H7 (cell line): ENCODE measurements at regions not wholly inside any gene's neighbourhood (a gene's known extent, or its start where the extent isn't known, plus 50 kb on each side); places are given as distances from the start of the nearest gene placed in this dataset.

Experiments
- DNase-seq: peaks from one replicate; pipeline ENCODE4 v3.0.0; 2012
- H3K27me3 ChIP-seq: 2 replicates; pipeline ENCODE4 v1.6.0; 2011; ENCODE audit warnings: mild to moderate bottlenecking, low read length; ENCODE audit not compliant: control insufficient read depth, insufficient read depth
- H3K36me3 ChIP-seq: replicated peaks from 2 replicates; pipeline ENCODE4 v1.5.1; 2011; ENCODE audit warnings: low read length; ENCODE audit not compliant: control insufficient read depth, insufficient read depth
- H3K4me3 ChIP-seq: 2 replicates; pipeline ENCODE4 v1.5.1; 2011; ENCODE audit warnings: low read depth, mild to moderate bottlenecking, control low read depth, low read length, moderate library complexity; ENCODE audit not compliant: insufficient read depth

DNA sequence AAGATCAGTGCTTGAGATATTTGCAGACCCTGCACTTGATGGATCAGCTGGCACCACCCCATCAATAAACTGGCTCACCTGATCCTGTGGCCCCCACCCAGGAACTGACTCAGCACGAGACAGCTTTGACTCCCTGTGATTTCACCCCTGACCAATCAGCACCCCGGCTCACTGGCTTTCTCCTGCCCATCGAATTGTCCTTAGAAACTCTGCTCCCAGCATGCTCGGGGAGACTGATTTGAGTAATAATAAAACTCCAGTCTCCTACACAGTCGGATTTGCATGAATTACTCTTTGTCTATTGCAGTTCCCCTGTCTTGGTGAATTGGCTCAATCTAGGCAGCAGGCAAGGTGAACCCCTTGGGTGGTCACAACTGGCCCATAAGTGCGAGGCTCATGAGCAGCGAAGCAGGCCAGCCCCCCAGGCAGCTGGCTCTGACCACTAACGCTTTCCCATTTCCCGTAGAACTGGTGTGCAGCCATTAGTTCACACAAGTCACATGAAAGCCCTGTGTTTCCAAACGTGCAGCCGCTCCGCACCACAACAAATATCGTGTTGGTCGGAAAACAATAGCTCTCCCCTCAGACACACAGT lies 79.6 kb downstream of the RSPH3 start:
- no peaks in the 10 kb centered on the region for H3K36me3 ChIP-seq
- H3K4me3 ChIP-seq, result no peak overlapping the region
- DNase-seq, result no peak
- H3K27me3 ChIP-seq, result no peaks in the 10 kb centered on the region

DNA sequence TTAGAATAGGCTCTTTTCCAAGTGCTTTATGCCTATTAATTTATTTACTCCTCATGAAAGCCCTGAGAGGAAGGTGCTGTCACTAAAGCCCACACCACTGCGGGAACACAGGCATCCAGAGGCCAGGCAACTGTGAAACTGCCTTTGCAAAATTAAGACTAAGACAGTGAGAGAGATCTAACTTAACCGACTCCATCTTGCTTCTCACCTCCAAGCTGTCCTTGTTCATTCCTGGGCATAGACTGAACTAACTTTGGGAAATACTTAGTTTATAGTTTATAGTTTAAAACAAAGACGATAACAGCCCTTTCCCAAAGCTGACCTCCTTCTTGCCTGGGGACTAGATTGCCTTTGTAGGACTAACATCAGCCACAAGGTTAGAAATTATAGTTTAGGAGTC lies 80.1 kb downstream of the RSPH3 start:
- no peaks in the 10 kb centered on the region for H3K27me3 ChIP-seq
- no peak for DNase-seq

DNA sequence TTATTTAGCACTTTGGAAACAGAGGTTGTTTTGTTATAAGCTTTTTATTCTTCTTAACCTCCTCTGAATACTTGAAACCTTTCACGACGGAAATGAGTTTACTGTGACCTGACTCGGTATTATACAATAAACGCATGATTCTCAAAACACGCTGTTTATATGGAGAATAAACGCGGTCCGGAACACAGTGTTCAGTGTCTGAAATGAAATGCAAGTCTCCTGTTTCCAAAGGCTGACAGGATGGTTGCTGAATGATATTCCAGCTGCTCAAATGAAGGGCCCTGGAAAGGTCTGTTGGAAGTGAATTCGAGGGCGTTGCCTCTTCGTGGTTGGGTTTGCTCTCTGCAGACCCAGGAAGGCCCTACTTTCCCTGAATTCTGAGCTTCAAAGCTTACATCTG lies 83.4 kb downstream of the RSPH3 start:
- Histone ChIP-seq H3K36me3 (no peaks in the 10 kb centered on the region), H3K27me3 (no peaks in the 10 kb centered on the region), H3K4me3 (no peak overlapping the region)
- no peak for DNase-seq

More for the DNA sequence above, 80.1 kb downstream of the RSPH3 start:
- Histone ChIP-seq H3K36me3 (no peaks in the 10 kb centered on the region), H3K4me3 (no peak overlapping the region)

DNA sequence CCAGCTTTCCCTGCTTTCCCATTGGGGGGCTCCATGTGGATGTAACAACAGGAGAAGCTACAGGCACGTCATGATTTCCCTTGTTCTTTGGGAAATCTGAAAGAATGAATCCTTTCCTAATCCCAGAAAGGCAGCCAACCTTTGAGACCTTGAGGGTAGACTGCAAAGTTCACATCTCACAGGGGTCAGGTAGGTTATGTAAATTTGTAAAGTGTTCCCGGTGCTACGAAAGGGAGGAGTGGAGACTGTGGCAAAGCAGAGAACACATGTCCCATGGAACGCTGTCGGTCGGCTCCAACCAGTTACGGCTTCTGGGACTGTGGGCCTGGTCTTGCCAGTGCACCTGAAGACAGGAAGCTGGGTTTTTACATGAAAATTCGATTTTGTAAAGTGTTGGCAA lies 85.1 kb downstream of the RSPH3 start:
- no peaks in the 10 kb centered on the region for H3K27me3 ChIP-seq
- DNase-seq, result no peak
- no peak overlapping the region for H3K4me3 ChIP-seq
- H3K36me3 ChIP-seq, result no peaks in the 10 kb centered on the region

DNA sequence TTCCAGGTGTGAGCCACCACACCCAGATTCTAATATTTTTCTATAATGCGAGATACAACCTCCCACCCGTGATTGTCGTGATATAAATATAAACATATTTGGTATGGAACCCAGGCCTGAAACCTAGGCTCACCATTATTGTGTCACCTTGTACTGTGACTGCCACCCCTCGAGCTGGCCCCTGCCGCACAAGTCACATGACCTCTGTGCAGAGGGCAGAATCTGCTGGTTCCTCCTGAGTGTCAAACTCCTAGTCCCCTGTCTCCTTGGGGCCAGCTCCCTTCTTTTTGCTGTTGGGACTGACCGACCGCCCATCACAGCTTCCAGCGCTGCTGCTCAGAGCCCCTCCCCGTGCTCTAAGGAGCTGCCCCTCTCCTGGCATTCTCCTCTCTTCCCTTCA lies 86.4 kb downstream of the RSPH3 start:
- DNase-seq, result no peak
- Histone ChIP-seq H3K36me3 (no peaks in the 10 kb centered on the region), H3K27me3 (no peaks in the 10 kb centered on the region), H3K4me3 (no peak overlapping the region)

DNA sequence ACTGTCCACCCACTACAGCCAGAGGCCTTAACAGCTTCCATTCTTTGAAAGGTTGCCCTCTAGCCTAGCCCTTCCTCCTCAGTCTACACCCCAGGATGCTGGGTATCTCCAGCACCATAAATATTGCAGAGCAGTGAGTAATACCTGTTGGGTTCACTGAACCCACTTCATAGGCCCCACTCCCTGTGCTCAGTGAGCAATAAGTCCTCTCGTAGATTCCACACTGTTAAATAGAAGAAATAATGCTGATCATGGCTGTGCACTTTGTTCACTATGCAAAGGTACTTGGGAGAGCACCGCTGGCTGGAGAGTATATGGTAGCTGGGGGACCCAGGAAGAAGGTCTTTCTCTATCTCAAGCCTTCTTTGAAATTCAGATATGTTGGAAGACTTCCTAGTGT lies 87.3 kb downstream of the RSPH3 start:
- Histone ChIP-seq H3K36me3 (no peaks in the 10 kb centered on the region), H3K27me3 (no peaks in the 10 kb centered on the region), H3K4me3 (no peak overlapping the region)
- no peak for DNase-seq

DNA sequence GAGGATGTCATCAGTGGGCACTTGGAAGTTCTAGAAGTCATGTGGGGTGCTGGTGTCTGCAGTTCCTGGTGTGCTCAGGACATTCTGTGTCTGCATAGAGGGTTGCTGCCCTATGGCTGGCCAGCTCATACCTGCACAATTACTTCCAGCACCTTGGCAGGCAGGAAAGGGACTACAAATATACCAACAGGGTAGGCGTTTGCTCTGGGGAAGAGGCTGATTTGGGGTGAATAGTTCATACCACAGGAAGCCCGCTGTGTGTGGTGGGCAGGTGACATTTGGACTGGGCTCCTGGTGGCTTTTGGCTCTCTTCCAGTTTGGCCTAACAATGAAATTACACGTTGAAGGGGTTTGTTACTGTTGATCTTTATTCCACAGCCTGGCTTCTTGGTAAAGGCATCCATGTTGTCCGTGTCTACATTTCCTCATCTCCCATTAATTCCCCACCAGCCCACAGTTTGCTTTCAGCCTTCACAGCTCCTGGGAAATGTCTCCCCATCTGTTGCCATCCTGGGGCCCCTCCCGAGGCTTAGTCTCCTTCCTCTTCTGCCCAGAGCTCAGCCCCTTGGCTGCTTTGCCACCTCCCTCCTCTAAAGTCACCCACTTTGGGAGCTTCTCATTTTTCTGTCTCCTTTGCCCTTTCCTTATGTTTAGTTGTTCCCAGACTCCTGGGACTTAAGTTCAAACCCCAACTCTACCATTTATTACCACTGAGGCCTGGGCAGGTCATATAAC lies 88.1 kb downstream of the RSPH3 start:
- no peak overlapping the region for H3K4me3 ChIP-seq
- H3K27me3 ChIP-seq, result no peaks in the 10 kb centered on the region
- H3K36me3 ChIP-seq, result no peaks in the 10 kb centered on the region
- DNase-seq, result no peak

DNA sequence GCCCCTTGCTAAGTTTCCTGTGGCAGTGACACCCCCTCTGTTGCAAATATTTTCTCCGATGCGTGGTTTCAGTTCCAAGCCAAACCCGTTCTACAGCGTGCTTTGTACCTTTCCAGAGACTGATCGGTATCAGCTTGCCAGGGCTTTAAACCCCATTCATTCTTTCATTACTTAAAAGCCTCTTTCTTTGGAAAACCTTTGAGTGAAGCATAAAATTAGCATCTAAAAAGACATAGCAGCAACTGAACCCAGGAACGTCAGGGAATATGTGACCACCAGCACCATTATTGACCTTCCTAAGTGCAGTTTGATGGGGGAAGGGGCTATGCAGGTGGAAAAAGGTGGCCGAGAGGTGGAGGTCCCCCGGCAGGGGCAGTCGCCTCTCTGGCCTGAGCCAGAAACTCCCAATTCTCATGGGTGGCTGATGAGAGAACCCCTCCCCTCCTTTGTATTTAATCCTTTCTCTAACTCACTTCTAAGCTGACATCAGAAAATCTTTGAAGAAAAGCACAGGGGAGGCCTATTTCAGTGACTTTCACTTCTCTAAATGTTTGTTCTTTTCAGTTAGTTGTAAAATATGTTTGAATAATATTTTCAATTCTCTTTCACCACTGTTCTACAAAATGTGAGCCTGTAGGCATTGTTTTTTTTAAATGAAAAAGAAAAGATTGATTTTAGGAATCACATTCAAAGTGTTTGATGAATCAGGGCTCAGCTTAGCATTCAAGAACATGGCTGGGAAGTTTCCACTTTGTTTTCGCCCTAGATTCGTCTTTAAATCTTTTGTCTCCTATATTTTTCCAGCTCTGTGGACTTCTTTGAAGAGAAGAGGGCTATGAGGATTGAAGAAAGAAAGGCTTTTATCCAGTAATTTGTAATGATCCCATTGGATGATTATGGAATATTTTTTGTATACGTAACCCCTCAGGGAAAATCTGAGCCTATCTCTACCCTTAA lies 89.2 kb downstream of the RSPH3 start:
- peak; percentile 83 for DNase-seq
- Histone ChIP-seq H3K4me3 (no peak overlapping the region), H3K27me3 (no peaks in the 10 kb centered on the region), H3K36me3 (no peaks in the 10 kb centered on the region)

DNA sequence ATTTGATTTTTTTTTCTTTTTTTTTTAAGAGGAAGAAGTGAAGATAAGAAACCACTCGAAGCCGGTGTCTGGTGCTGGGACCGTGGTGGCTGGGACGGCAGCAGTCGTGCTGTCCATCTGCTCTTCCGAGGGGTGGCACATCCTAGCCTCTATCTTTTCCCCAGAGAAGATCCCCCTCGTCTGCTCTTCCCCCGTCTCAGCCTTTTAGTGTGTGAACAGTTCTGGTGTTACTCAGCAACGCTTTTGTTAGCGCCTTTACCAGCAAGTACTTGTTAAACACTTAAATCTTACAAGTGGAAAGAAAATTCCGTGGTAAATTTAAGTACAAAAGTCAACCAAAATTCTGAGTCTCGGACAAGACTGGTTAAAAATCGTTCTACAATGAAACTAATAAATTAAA lies 90.1 kb downstream of the RSPH3 start:
- no peak for DNase-seq

DNA sequence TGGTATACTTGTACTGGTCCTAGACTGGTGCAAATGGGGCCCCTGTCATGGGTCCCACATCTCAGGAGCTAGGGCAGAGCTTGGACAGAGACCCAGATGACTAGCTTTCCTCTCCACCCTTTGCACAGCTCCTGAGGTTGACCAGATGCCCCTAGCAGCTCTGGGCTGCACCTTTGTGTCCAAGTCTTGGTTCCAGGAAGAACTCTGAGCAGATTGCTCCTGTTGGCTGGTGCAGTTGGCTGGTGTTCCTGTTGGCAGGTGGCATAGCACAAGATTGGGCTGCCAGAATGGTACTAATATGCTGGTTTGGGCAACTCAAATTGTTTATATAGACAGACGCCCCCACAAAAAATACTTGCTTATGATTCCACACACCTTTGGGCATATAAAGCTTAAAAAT lies 89.4 kb upstream of the EZR start:
- Histone ChIP-seq H3K27me3 (no peaks in the 10 kb centered on the region), H3K4me3 (no peak overlapping the region), H3K36me3 (no peaks in the 10 kb centered on the region)
- DNase-seq, result no peak

More for the DNA sequence above, 90.1 kb downstream of the RSPH3 start:
- Histone ChIP-seq H3K27me3 (no peaks in the 10 kb centered on the region), H3K4me3 (no peak overlapping the region), H3K36me3 (no peaks in the 10 kb centered on the region)

DNA sequence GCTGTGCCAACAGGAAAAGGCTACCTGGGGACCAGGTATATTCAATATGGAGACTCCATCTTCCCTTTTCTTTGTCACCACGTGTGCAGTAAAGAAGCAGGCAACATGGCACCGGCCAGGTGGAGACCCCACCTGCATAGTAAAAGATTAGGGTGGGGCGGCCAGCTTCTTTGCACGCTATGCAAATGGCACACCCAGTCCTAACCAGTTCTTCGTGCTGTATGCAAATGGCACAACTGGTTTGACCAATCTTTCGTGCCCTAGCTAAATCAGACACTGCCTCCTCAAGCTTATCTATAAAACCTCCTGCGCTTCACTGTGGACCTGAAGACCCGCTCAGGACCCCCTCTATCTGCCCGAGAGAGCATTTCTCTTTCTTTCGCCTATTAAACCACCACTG lies 88.8 kb upstream of the EZR start:
- no peak for DNase-seq
- Histone ChIP-seq H3K36me3 (no peaks in the 10 kb centered on the region), H3K4me3 (no peak overlapping the region), H3K27me3 (no peaks in the 10 kb centered on the region)

DNA sequence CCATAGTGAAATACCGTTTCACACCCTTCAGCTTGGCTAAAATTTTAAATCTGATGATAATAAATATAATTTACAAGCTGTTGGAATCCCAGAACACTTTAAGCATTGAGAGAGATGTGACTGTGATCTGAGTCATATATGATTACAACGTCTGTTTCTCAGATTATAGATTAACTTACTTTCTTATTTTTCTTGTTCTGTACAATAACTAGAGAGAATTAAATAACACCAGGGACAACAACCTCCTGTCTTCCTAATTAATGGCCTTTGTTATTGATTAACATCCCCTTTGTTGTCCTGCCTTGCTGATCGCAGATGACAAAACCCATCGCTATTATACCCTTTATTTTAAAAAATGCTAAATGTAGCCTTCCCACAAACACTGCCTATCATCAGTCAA lies 87.8 kb upstream of the EZR start:
- DNase-seq, result no peak
- Histone ChIP-seq H3K36me3 (no peaks in the 10 kb centered on the region), H3K4me3 (no peak overlapping the region), H3K27me3 (no peaks in the 10 kb centered on the region)

DNA sequence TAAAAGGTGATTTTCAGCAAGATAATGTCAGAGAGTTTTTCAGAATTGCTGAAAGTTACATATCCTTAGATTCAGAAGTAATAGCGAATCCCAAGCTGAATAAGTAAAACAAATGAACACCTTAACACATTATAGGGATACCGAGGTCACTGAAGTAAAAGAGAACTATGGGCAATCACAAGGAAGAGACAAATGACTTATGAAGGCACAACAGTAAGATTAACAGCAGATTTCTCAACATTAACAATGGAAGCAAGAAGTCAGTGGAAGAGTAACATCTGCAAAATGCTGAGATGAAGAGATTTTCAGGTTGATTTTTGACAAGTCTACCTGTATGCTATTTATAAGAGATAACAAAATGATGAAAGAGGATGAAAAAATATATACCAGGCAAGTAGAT lies 86.1 kb upstream of the EZR start:
- no peak overlapping the region for H3K4me3 ChIP-seq
- no peaks in the 10 kb centered on the region for H3K27me3 ChIP-seq
- H3K36me3 ChIP-seq, result no peaks in the 10 kb centered on the region
- DNase-seq, result no peak

DNA sequence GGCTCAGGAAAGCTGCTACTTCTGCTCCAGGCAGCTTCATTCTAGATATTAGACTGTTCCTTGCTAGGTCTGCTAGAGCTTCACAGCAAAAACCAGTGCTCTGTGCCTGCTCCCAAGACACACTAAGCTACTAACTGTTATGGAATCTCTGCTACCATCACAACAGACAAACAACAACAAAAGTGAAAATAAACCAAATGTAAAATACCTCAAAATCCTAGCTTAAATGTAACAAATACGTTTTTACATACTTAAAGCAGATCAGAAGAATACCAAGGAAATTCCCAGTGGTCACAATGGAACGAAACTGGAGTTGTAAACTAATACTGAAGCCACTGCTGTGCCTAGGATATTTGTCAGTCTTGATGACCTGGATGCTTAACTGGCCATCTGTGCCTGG lies 84.6 kb upstream of the EZR start:
- DNase-seq, result no peak

More for the DNA sequence above, 84.6 kb upstream of the EZR start:
- H3K4me3 ChIP-seq, result no peak overlapping the region
- H3K27me3 ChIP-seq, result no peaks in the 10 kb centered on the region
- H3K36me3 ChIP-seq, result no peaks in the 10 kb centered on the region
